ENCODE measurements at regions not wholly inside any gene's neighbourhood (a gene's known extent, or its start where the extent isn't known, plus 50 kb on each side); places are given as distances from the start of the nearest gene placed in this dataset.
"Not testable (repeated sequence)": the region's sequence is repeated elsewhere in the genome, so short reads cannot be mapped to it uniquely, and the experiment has no call there.

- TF ChIP-seq GABPA (IDR thresholded peaks at IDR 0.05; ENCODE audit: low read depth); EZH2phosphoT487 (IDR thresholded peaks at IDR 0.05; ENCODE audit: borderline replicate concordance, low read depth); CTCF (IDR thresholded peaks at IDR 0.05); PBX3 (IDR thresholded peaks at IDR 0.05); RFX5 (IDR thresholded peaks at IDR 0.05; ENCODE audit: low read length); CHD2 (IDR thresholded peaks at IDR 0.05; ENCODE audit: low read length, partially characterized antibody); SMC3 (IDR thresholded peaks at IDR 0.05; ENCODE audit: low read depth, low read length); JUND (IDR thresholded peaks at IDR 0.05); POLR2AphosphoS5 (IDR thresholded peaks at IDR 0.05; ENCODE audit: low read depth, low read length); RCOR1 (IDR thresholded peaks at IDR 0.05; ENCODE audit: low read length); MEF2A (IDR thresholded peaks at IDR 0.05; ENCODE audit: borderline replicate concordance, low read depth): not testable (repeated sequence)
Observed at GRCh38 chr6:62991696-62992095, 219.6 kb upstream of the FKBP1C start.

All from SK-N-SH (cell line).